SKM-1 (cell line): ENCODE measurements at regions not wholly inside any gene's neighbourhood (a gene's known extent, or its start where the extent isn't known, plus 50 kb on each side); places are given as distances from the start of the nearest gene placed in this dataset.
"Not testable (repeated sequence)": the region's sequence is repeated elsewhere in the genome, so short reads cannot be mapped to it uniquely, and the experiment has no call there.

ENCODE experiments used
- DNase-seq: peaks from one replicate; lab custom pipeline; 2025; ENCODE audit not compliant: unreplicated experiment; lab: John Stamatoyannopoulos, UW

GRCh38 chr5:179457612-179458011 is 92.7 kb upstream of the RUFY1 start:
- no peak for DNase-seq

- DNase-seq = not testable (repeated sequence)
Observed at GRCh38 chr5:179456075-179456474, 94.3 kb upstream of the RUFY1 start.

- DNase-seq = no peak
Observed at GRCh38 chr5:179455320-179455719, 95.0 kb upstream of the RUFY1 start.

- DNase-seq = no peak
Observed at GRCh38 chr5:179454356-179454755, 96.0 kb upstream of the RUFY1 start.

- no peak for DNase-seq
Observed at GRCh38 chr5:179453616-179454015, 96.7 kb upstream of the RUFY1 start.

- DNase-seq = no peak
Observed at GRCh38 chr5:179452356-179453230, 97.8 kb upstream of the RUFY1 start.

- DNase-seq = no peak
Observed at GRCh38 chr5:179451828-179452196, 98.5 kb upstream of the RUFY1 start.

GRCh38 chr5:179451114-179451827 is 99.1 kb upstream of the RUFY1 start:
- no peak for DNase-seq

- DNase-seq = not testable (repeated sequence)
Observed at GRCh38 chr5:179449950-179450349, 100.4 kb upstream of the RUFY1 start.

- DNase-seq = not testable (repeated sequence)
Observed at GRCh38 chr5:179448282-179448681, 102.1 kb upstream of the RUFY1 start.

- DNase-seq = not testable (repeated sequence)
Observed at GRCh38 chr5:179442289-179442688, 97.0 kb upstream of the ADAMTS2 start.

GRCh38 chr5:179439181-179439985 is 94.1 kb upstream of the ADAMTS2 start:
- no peak for DNase-seq

GRCh38 chr5:179438461-179438860 is 93.2 kb upstream of the ADAMTS2 start:
- DNase-seq = no peak

- DNase-seq = no peak
Observed at GRCh38 chr5:179438011-179438441, 92.8 kb upstream of the ADAMTS2 start.

GRCh38 chr5:179437341-179438001 is 92.2 kb upstream of the ADAMTS2 start:
- no peak for DNase-seq

GRCh38 chr5:179436321-179437122 is 91.3 kb upstream of the ADAMTS2 start:
- no peak for DNase-seq

- DNase-seq = no peak
Observed at GRCh38 chr5:179435731-179436315, 90.6 kb upstream of the ADAMTS2 start.

GRCh38 chr5:179435181-179435580 is 89.9 kb upstream of the ADAMTS2 start:
- DNase-seq = no peak

GRCh38 chr5:179432547-179432946 is 87.3 kb upstream of the ADAMTS2 start:
- DNase-seq = no peak
